ENCODE measurements at regions not wholly inside any gene's neighbourhood (a gene's known extent, or its start where the extent isn't known, plus 50 kb on each side); places are given as distances from the start of the nearest gene placed in this dataset.

DNA sequence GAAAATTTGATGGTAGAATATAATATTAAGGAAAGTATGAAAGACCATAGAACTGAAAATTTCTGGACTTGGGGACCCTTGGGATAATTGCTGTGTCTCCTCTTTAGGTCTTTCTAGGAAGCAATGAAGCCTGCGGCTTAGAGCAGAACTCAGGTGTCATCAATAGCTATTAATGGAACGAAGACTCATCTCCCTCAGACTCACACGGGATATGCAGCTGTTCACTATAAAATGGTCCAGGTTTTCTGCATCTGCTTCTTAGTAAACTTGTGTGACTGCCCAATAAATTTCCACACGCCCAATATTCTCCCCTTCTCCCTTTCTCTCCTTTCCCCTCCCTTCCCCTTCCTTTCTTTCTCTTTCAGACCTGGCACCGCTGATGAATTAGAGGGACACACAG, 392.5 kb downstream of the HLX start:
- Histone ChIP-seq H3K9me3 (no peaks in the 10 kb centered on the region), H3K4me1 (no peaks in the 10 kb centered on the region), H3K4me3 (no peak overlapping the region), H3K36me3 (no peaks in the 10 kb centered on the region), H3K27me3 (no peaks in the 10 kb centered on the region), H3K27ac (no peak overlapping the region)
- TF ChIP-seq POLR2A (IDR thresholded peaks at IDR 0.05) = no peak
- no peak for DNase-seq

DNA sequence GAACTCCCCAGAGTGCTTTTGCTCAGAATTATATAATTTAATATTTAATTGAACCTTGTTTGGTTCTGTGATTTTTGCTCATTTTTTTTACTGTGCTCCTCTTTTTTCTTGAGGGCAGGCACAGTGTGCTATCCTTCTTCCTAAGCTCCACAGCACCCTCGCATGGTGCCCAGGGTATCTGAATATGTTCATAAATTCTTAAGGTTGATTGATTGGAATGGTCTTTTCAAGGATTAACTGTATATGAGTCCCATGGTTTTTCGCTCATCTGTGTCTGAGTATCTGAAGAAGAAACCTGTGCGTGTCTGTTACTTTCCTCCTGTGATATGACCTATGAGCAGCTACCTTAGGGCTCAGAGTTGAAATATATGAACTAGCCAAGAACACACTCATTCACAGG, 393.7 kb downstream of the HLX start:
- no peaks in the 10 kb centered on the region for H3K4me1 ChIP-seq
- no peaks in the 10 kb centered on the region for H3K27me3 ChIP-seq
- no peaks in the 10 kb centered on the region for H3K36me3 ChIP-seq
- H3K4me3 ChIP-seq = no peak overlapping the region
- H3K27ac ChIP-seq = no peak overlapping the region
- no peak for DNase-seq
- H3K9me3 ChIP-seq = no peaks in the 10 kb centered on the region
- TF ChIP-seq, protein P1, sequence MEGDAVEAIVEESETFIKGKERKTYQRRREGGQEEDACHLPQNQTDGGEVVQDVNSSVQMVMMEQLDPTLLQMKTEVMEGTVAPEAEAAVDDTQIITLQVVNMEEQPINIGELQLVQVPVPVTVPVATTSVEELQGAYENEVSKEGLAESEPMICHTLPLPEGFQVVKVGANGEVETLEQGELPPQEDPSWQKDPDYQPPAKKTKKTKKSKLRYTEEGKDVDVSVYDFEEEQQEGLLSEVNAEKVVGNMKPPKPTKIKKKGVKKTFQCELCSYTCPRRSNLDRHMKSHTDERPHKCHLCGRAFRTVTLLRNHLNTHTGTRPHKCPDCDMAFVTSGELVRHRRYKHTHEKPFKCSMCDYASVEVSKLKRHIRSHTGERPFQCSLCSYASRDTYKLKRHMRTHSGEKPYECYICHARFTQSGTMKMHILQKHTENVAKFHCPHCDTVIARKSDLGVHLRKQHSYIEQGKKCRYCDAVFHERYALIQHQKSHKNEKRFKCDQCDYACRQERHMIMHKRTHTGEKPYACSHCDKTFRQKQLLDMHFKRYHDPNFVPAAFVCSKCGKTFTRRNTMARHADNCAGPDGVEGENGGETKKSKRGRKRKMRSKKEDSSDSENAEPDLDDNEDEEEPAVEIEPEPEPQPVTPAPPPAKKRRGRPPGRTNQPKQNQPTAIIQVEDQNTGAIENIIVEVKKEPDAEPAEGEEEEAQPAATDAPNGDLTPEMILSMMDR (IDR thresholded peaks at IDR 0.05) = no peak
- TF ChIP-seq POLR2A (IDR thresholded peaks at IDR 0.05) = no peak

DNA sequence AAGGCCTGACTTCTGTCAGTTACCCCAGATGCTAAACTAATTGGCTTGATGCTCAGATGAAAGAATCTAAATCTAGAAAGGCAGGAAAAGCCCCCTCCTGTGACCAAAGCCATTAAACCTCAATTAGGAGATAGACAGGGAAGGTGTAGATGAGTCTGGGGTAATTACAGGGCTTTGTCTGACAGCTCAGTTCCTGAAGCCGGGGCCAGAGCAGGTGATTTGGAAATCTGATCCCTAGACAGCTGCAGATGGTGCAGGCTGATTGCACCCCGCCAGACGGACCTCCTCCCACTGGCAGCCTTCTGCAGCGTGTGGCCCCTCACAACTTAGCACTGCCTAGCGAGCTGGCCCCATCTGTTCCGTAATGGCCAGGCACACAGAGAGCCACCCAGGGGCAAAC, 395.1 kb downstream of the HLX start:
- no peaks in the 10 kb centered on the region for H3K9me3 ChIP-seq
- H3K27ac ChIP-seq = no peak overlapping the region
- H3K27me3 ChIP-seq = no peaks in the 10 kb centered on the region
- TF ChIP-seq, protein P1 (IDR thresholded peaks at IDR 0.05) = no peak
- TF ChIP-seq POLR2A (IDR thresholded peaks at IDR 0.05) = no peak
- DNase-seq = no peak
- H3K4me1 ChIP-seq = no peaks in the 10 kb centered on the region
- H3K36me3 ChIP-seq = no peaks in the 10 kb centered on the region
- no peak overlapping the region for H3K4me3 ChIP-seq

DNA sequence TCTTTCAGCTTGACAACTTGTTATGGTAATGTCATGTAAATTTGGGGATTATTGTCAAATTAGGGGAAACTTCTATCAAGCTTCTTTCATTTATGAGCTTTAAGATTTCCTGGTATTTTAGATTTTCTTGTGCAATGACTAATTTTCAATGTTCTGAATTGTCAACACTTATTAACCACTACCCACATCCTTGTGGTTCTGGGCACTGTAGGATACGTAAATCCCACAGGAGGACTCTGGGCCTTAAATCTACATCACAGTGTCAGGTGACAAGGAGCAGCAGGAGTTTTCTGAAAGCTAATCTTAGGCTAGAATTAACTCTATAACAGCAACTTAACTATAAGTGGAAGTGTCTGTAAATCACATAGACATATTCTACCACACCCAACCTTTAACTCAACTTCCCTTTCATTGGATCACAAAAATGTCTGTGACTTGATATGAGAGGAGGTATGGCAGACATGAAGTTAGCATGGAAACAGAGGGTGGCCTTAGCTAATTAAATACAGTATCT, 397.7 kb downstream of the HLX start:
- Histone ChIP-seq H3K27ac (no peak overlapping the region), H3K4me3 (no peak overlapping the region), H3K4me1 (no peaks in the 10 kb centered on the region), H3K36me3 (no peaks in the 10 kb centered on the region), H3K9me3 (no peaks in the 10 kb centered on the region), H3K27me3 (no peaks in the 10 kb centered on the region)
- TF ChIP-seq, protein P1 (IDR thresholded peaks at IDR 0.05) = no peak
- no peak for TF ChIP-seq POLR2A (IDR thresholded peaks at IDR 0.05)
- DNase-seq = no peak

DNA sequence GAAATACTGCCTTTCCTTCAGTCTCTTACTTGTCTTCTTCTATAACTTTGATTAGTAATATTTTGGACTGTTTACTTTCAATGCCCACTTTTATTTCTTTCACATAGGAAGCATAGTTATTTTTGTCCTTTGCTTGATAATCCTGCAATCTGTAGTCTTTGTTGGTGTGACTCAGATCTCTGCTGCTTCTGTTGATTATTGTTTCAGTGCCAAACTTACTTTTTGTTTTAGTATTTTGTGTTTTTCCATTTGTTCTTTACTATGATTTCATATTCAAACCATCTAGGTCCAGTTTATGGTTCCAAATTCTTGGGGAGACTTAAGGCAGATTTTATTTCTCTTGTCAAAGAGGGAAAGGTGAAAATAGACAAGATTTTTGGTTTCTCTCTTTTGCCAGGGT, 399.9 kb downstream of the HLX start:
- Histone ChIP-seq H3K27ac (no peak overlapping the region), H3K27me3 (no peaks in the 10 kb centered on the region), H3K36me3 (no peaks in the 10 kb centered on the region), H3K4me1 (no peaks in the 10 kb centered on the region), H3K9me3 (no peaks in the 10 kb centered on the region), H3K4me3 (no peak overlapping the region)
- no peak for TF ChIP-seq POLR2A (IDR thresholded peaks at IDR 0.05)
- TF ChIP-seq, protein P1 (IDR thresholded peaks at IDR 0.05) = no peak
- DNase-seq = no peak

DNA sequence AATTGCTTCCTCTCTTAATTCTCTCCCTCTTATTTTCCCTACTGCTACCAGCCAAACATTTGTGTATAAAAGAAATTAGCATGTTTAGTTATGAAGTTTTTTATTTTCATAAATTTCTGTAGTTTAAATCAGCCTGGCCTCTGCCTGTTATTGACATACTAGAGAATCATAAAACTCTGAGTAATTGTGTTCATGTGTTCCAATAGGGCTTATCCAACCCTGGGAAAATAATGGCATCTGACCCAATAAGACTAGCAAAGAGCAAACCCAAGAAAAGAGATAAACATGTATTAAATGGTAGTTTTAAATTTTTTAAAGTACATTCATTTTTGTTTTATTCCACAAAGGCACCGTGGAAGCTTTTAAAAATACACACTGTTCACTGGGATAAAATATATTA, 404.3 kb downstream of the HLX start:
- no peaks in the 10 kb centered on the region for H3K27me3 ChIP-seq
- H3K4me3 ChIP-seq = no peak overlapping the region
- no peak for TF ChIP-seq POLR2A (IDR thresholded peaks at IDR 0.05)
- TF ChIP-seq, protein P1 (IDR thresholded peaks at IDR 0.05) = no peak
- H3K9me3 ChIP-seq = no peaks in the 10 kb centered on the region
- H3K36me3 ChIP-seq = no peaks in the 10 kb centered on the region
- no peak for DNase-seq
- H3K27ac ChIP-seq = no peak overlapping the region
- H3K4me1 ChIP-seq = no peaks in the 10 kb centered on the region

All from Peyer's patch (tissue), 4 donors.